ENCODE measurements at regions not wholly inside any gene's neighbourhood (a gene's known extent, or its start where the extent isn't known, plus 50 kb on each side); places are given as distances from the start of the nearest gene placed in this dataset.

GRCh38 chr12:106006382-106006781 lies 132.4 kb downstream of the NUAK1 start:
- Histone ChIP-seq H3K4me3 (ENCODE audit: low read depth, low read length) (no peak overlapping the region), H3K4me1 (no peaks in the 10 kb centered on the region), H3K9me3 (no peaks in the 10 kb centered on the region), H3K27me3 (no peaks in the 10 kb centered on the region), H3K36me3 (no peaks in the 10 kb centered on the region)
- no peak for DNase-seq
- no peak for TF ChIP-seq CTCF (IDR thresholded peaks at IDR 0.05; ENCODE audit: low read depth, low read length)

- Histone ChIP-seq H3K4me3 (ENCODE audit: low read depth, low read length) (no peak overlapping the region), H3K4me1 (no peaks in the 10 kb centered on the region), H3K36me3 (no peaks in the 10 kb centered on the region), H3K9me3 (no peaks in the 10 kb centered on the region), H3K27me3 (no peaks in the 10 kb centered on the region)
- DNase-seq: no peak
- TF ChIP-seq CTCF (IDR thresholded peaks at IDR 0.05; ENCODE audit: low read depth, low read length): no peak
Observed at GRCh38 chr12:106006940-106007339, 131.8 kb downstream of the NUAK1 start.

- Histone ChIP-seq H3K4me3 (ENCODE audit: low read depth, low read length) (no peak overlapping the region), H3K9me3 (no peaks in the 10 kb centered on the region), H3K27me3 (no peaks in the 10 kb centered on the region), H3K36me3 (no peaks in the 10 kb centered on the region), H3K4me1 (no peaks in the 10 kb centered on the region)
- TF ChIP-seq CTCF (IDR thresholded peaks at IDR 0.05; ENCODE audit: low read depth, low read length): no peak
- no peak for DNase-seq
Observed at GRCh38 chr12:106010741-106011140, 128.0 kb downstream of the NUAK1 start.

All from BE2C (cell line).